Thoracic aorta (tissue), 2 donors: ENCODE measurements at regions not wholly inside any gene's neighbourhood (a gene's known extent, or its start where the extent isn't known, plus 50 kb on each side); places are given as distances from the start of the nearest gene placed in this dataset.

Experiments used
- ATAC-seq: fragments of 150-250 bp; one replicate; pipeline ENCODE4 v1.8.0; 2017; ENCODE audit warnings: low read depth; ENCODE audit not compliant: insufficient number of reproducible peaks, low FRiP score
- DNase-seq: peaks from one replicate; pipeline ENCODE4 v3.0.0-alpha.2; 2020; ENCODE audit warnings: low spot score
- H3K27ac ChIP-seq, 2 donors: fragments of 200-600 bp; sonication (generic); 1 replicate in 1 of 2; 2 replicates in 1 of 2; pipeline ENCODE4 v1.5.1; 2016; ENCODE audit warnings: mild to moderate bottlenecking in 2 of 2, moderate library complexity in 2 of 2
- H3K27me3 ChIP-seq: fragments of 200-600 bp; sonication (generic); replicated peaks from 2 replicates; pipeline ENCODE4 v1.6.0; 2016; ENCODE audit warnings: mild to moderate bottlenecking; ENCODE audit not compliant: insufficient read depth
- H3K36me3 ChIP-seq: fragments of 200-600 bp; sonication (generic); one replicate; pipeline ENCODE4 v1.5.1; 2016
- H3K4me1 ChIP-seq, 2 donors: fragments of 200-600 bp; sonication (generic); 1 replicate in 1 of 2; 2 replicates in 1 of 2; pipeline versions ENCODE4 v1.5.1 to v1.6.0; 2016; ENCODE audit warnings: low read depth in 2 of 2, mild to moderate bottlenecking in 1 of 2; ENCODE audit not compliant: control insufficient read depth in 1 of 2
- H3K4me3 ChIP-seq: fragments of 200-600 bp; sonication (generic); 2 replicates; pipeline ENCODE4 v1.5.1; 2016; ENCODE audit warnings: mild to moderate bottlenecking
- H3K9me3 ChIP-seq: fragments of 200-600 bp; sonication (generic); 2 replicates; pipeline ENCODE4 v1.5.1; 2016
- TF ChIP-seq, protein P1 (sequence below): fragments of 200-600 bp; sonication (generic); IDR thresholded peaks from one replicate; pipeline ENCODE4 v1.5.1; 2019; ENCODE audit warnings: antibody characterized with exemption

DNA sequence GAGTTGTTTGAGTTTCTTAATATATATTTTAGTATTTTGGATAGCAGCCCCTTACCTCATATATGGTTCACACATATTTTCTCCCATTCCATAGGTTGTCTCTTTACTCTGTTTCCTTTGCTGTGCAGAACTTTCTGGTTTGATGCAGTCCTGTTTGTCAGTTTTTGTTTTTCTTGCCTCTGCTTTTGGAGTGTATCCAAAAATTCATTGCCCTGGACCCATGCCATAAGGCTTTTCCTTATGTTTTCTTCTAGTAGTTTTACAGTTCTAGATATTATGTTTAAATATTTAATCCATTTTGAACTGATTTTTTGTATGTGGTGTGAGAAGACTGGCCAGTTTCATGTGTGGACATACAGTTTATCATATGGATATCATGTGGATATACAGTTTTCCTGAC lies 58.5 kb upstream of the NUDT6 start:
- H3K9me3 ChIP-seq = peaks cover under 1% of the 10 kb centered on the region
- H3K36me3 ChIP-seq = peaks cover 3% of the 10 kb centered on the region
- TF ChIP-seq, protein P1, sequence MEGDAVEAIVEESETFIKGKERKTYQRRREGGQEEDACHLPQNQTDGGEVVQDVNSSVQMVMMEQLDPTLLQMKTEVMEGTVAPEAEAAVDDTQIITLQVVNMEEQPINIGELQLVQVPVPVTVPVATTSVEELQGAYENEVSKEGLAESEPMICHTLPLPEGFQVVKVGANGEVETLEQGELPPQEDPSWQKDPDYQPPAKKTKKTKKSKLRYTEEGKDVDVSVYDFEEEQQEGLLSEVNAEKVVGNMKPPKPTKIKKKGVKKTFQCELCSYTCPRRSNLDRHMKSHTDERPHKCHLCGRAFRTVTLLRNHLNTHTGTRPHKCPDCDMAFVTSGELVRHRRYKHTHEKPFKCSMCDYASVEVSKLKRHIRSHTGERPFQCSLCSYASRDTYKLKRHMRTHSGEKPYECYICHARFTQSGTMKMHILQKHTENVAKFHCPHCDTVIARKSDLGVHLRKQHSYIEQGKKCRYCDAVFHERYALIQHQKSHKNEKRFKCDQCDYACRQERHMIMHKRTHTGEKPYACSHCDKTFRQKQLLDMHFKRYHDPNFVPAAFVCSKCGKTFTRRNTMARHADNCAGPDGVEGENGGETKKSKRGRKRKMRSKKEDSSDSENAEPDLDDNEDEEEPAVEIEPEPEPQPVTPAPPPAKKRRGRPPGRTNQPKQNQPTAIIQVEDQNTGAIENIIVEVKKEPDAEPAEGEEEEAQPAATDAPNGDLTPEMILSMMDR = no peak
- H3K27ac ChIP-seq = no peak overlapping the region
- no peaks in the 10 kb centered on the region for H3K27me3 ChIP-seq
- no peak overlapping the region for H3K4me3 ChIP-seq
- DNase-seq (no peak), ATAC-seq (no peak)
- H3K4me1 ChIP-seq = no peaks in the 10 kb centered on the region

DNA sequence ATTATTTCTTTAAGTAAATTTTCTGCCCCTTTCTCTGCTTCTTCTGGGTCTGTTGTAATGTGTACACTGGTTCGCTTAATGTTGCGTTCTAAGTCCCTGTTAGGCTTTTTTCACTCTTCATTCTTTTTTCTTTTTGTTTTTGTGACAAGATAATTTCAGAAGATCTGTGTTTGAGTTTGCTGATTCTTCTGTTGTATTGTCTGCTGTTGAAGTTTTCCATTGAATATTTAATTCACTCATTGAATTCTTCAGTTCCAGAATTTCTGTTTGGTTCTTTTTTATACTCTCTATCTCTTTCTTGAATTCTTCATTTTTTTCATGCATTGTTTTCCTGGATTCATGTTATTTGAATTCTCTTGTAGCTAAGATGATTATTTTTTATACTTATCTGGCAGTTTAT lies 66.3 kb upstream of the NUDT6 start:
- Histone ChIP-seq H3K27ac (no peak overlapping the region), H3K9me3 (peaks cover 36% of the 10 kb centered on the region), H3K4me1 (no peaks in the 10 kb centered on the region), H3K4me3 (no peak overlapping the region), H3K36me3 (peaks cover 15% of the 10 kb centered on the region), H3K27me3 (no peaks in the 10 kb centered on the region)
- DNase-seq (no peak), ATAC-seq (no peak)
- TF ChIP-seq, protein P1 = no peak

DNA sequence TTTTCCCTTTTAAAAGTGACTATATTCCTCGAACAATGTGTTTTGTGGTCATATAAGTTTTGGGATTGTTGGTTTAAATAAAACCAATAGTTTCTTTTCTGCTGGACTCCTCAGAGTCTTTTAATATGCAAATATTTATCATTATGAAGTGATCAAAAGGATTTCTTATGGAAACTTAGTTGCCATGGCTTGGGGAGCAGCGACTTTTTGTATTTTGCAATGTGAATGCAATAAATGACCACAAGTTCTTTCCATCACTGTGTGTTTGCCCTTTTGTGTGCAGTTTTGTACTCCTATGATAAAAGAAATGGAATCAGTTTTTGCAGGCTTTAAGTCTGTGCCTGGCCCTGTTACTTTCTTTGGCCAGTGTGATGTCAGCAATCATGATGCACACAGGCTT lies 68.5 kb upstream of the NUDT6 start:
- ATAC-seq (no peak), DNase-seq (no peak)
- TF ChIP-seq, protein P1 = no peak
- no peaks in the 10 kb centered on the region for H3K4me1 ChIP-seq
- no peaks in the 10 kb centered on the region for H3K27me3 ChIP-seq
- H3K27ac ChIP-seq = no peak overlapping the region
- H3K9me3 ChIP-seq = peaks cover 35% of the 10 kb centered on the region
- H3K36me3 ChIP-seq = peaks cover 13% of the 10 kb centered on the region
- no peak overlapping the region for H3K4me3 ChIP-seq

DNA sequence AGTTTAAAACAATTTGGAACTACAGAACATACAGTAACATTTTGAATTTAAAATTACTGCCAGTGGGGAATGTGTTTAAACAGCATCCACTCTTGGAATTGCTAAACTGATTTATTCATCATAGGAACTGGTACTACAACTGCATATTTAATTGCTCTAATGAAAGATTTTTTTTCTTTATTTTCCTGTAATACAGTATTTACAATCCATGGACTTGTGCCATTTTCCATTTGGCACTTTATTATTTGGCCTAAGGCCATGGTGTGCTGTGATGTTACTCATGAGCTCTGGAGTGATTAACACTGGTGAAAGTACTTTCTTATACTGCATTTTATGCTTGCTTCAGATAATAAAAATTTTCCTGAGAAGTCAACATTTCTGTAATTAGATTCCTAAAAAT lies 69.7 kb upstream of the NUDT6 start:
- no peak for DNase-seq
- Histone ChIP-seq H3K4me3 (no peak overlapping the region), H3K36me3 (peaks cover 7% of the 10 kb centered on the region), H3K27ac (no peak overlapping the region), H3K4me1 (no peaks in the 10 kb centered on the region), H3K9me3 (peaks cover 26% of the 10 kb centered on the region), H3K27me3 (no peaks in the 10 kb centered on the region)
- TF ChIP-seq, protein P1 = no peak
- no peak for ATAC-seq

DNA sequence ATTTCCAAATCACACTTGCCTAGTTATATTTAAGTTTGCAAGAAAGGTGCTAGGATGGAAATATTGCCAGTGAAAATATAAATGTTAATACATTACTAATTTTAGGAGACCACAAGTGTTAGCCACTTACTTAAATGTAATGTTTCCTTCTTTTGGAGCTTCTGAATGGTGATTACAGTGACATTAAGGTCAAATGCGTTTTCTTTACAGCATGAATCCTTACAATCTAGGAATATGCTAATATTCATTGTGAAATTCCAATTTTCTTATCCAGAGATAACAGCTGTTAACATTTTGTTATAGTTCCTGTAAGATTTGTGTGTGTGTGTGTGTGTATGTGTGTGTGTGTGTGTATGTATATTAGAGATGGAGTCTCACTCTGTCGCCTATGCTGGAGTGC lies 70.2 kb upstream of the NUDT6 start:
- TF ChIP-seq, protein P1 = no peak
- no peak for ATAC-seq
- Histone ChIP-seq H3K27me3 (no peaks in the 10 kb centered on the region), H3K9me3 (peaks cover 20% of the 10 kb centered on the region), H3K4me3 (no peak overlapping the region), H3K36me3 (peaks cover 5% of the 10 kb centered on the region), H3K27ac (no peak overlapping the region), H3K4me1 (no peaks in the 10 kb centered on the region)
- DNase-seq = no peak
